ENCODE measurements at regions not wholly inside any gene's neighbourhood (a gene's known extent, or its start where the extent isn't known, plus 50 kb on each side); places are given as distances from the start of the nearest gene placed in this dataset.

- H3K4me3 ChIP-seq (ENCODE audit: low read depth, low read length) = no peak overlapping the region
- no peak for TF ChIP-seq CTCF (IDR thresholded peaks at IDR 0.05; ENCODE audit: low read depth, low read length, missing control alignments)
- no peak for DNase-seq (ENCODE audit: low read depth)
Measured at GRCh38 chr13:69324090-69324886, 783.3 kb upstream of the ATXN8OS start.

- no peak for DNase-seq (ENCODE audit: low read depth)
- no peak overlapping the region for H3K4me3 ChIP-seq (ENCODE audit: low read depth, low read length)
- TF ChIP-seq CTCF (IDR thresholded peaks at IDR 0.05; ENCODE audit: low read depth, low read length, missing control alignments) = no peak
Measured at GRCh38 chr13:69319656-69320055, 788.0 kb upstream of the ATXN8OS start.

GRCh38 chr13:69315039-69315438 lies 792.6 kb upstream of the ATXN8OS start:
- no peak overlapping the region for H3K4me3 ChIP-seq (ENCODE audit: low read depth, low read length)
- no peak for DNase-seq (ENCODE audit: low read depth)
- TF ChIP-seq CTCF (IDR thresholded peaks at IDR 0.05; ENCODE audit: low read depth, low read length, missing control alignments) = no peak

GRCh38 chr13:69306766-69307165 lies 800.9 kb upstream of the ATXN8OS start:
- no peak for TF ChIP-seq CTCF (IDR thresholded peaks at IDR 0.05; ENCODE audit: low read depth, low read length, missing control alignments)
- no peak for DNase-seq (ENCODE audit: low read depth)
- H3K4me3 ChIP-seq (ENCODE audit: low read depth, low read length) = no peak overlapping the region

GRCh38 chr13:69300131-69300530 lies 807.5 kb upstream of the ATXN8OS start:
- no peak for TF ChIP-seq CTCF (IDR thresholded peaks at IDR 0.05; ENCODE audit: low read depth, low read length, missing control alignments)
- H3K4me3 ChIP-seq (ENCODE audit: low read depth, low read length) = no peak overlapping the region
- no peak for DNase-seq (ENCODE audit: low read depth)

GRCh38 chr13:69296130-69296529 lies 811.5 kb upstream of the ATXN8OS start:
- H3K4me3 ChIP-seq (ENCODE audit: low read depth, low read length) = no peak overlapping the region
- DNase-seq (ENCODE audit: low read depth) = no peak
- TF ChIP-seq CTCF (IDR thresholded peaks at IDR 0.05; ENCODE audit: low read depth, low read length, missing control alignments) = no peak

All from GM12864 (cell line).